ENCODE measurements at regions not wholly inside any gene's neighbourhood (a gene's known extent, or its start where the extent isn't known, plus 50 kb on each side); places are given as distances from the start of the nearest gene placed in this dataset. TPM values are rescaled to one million over a fixed set of nuclear protein-coding genes. Genes with fewer than 3 reads are reported as not detected.

- Histone ChIP-seq H3K27me3 (ENCODE audit: control insufficient read depth, insufficient read depth, low read length) (peaks cover 2% of the 10 kb centered on the region), H3K4me3 (ENCODE audit: low read depth, low read length) (no peak overlapping the region), H3K27ac (ENCODE audit: low read depth, low read length) (no peak overlapping the region), H3K4me1 (ENCODE audit: control insufficient read depth, insufficient read depth, low read length) (peaks cover 5% of the 10 kb centered on the region), H3K9me3 (ENCODE audit: control insufficient read depth, insufficient read depth, low read length) (no peaks in the 10 kb centered on the region), H3K36me3 (ENCODE audit: control insufficient read depth, insufficient read depth, low read length) (no peaks in the 10 kb centered on the region)
- DNase-seq (ENCODE audit: low read depth in 4 of 6, low spot score in 6 of 6), result no peak
Measured at GRCh38 chr13:106626473-106626872, 58.5 kb upstream of the ARGLU1 start.

- peaks cover 2% of the 10 kb centered on the region for H3K27me3 ChIP-seq (ENCODE audit: control insufficient read depth, insufficient read depth, low read length)
Measured at GRCh38 chr13:106625578-106625977, 57.6 kb upstream of the ARGLU1 start.

GRCh38 chr13:106623799-106624460 lies 56.0 kb upstream of the ARGLU1 start:
- WGBS (ENCODE audit: insufficient coverage), result 75% methylated on average over 3 of the region's 7 CpGs
- Histone ChIP-seq H3K36me3 (ENCODE audit: control insufficient read depth, insufficient read depth, low read length) (no peaks in the 10 kb centered on the region), H3K27ac (ENCODE audit: low read depth, low read length) (no peak overlapping the region), H3K4me3 (ENCODE audit: low read depth, low read length) (no peak overlapping the region), H3K4me1 (ENCODE audit: control insufficient read depth, insufficient read depth, low read length) (no peaks in the 10 kb centered on the region), H3K9me3 (ENCODE audit: control insufficient read depth, insufficient read depth, low read length) (no peaks in the 10 kb centered on the region), H3K27me3 (ENCODE audit: control insufficient read depth, insufficient read depth, low read length) (peaks cover 2% of the 10 kb centered on the region)
- no peak for DNase-seq (ENCODE audit: low read depth in 4 of 6, low spot score in 6 of 6)

More at GRCh38 chr13:106625578-106625977, 57.6 kb upstream of the ARGLU1 start:
- H3K27ac ChIP-seq (ENCODE audit: low read depth, low read length), result no peak overlapping the region
- H3K4me3 ChIP-seq (ENCODE audit: low read depth, low read length), result no peak overlapping the region
- no peak for DNase-seq (ENCODE audit: low read depth in 4 of 6, low spot score in 6 of 6)
- H3K9me3 ChIP-seq (ENCODE audit: control insufficient read depth, insufficient read depth, low read length), result no peaks in the 10 kb centered on the region
- 86% methylated on average over 3 of the region's 5 CpGs for WGBS (ENCODE audit: insufficient coverage)
- H3K4me1 ChIP-seq (ENCODE audit: control insufficient read depth, insufficient read depth, low read length), result peaks cover 2% of the 10 kb centered on the region
- no peaks in the 10 kb centered on the region for H3K36me3 ChIP-seq (ENCODE audit: control insufficient read depth, insufficient read depth, low read length)

GRCh38 chr13:106621833-106622232 lies 53.9 kb upstream of the ARGLU1 start:
- DNase-seq (ENCODE audit: low read depth in 4 of 6, low spot score in 6 of 6), result no peak

GRCh38 chr13:106619688-106620555 lies 52.0 kb upstream of the ARGLU1 start:
- Histone ChIP-seq H3K9me3 (ENCODE audit: control insufficient read depth, insufficient read depth, low read length) (no peaks in the 10 kb centered on the region), H3K27me3 (ENCODE audit: control insufficient read depth, insufficient read depth, low read length) (peaks cover 2% of the 10 kb centered on the region), H3K27ac (ENCODE audit: low read depth, low read length) (no peak overlapping the region), H3K4me1 (ENCODE audit: control insufficient read depth, insufficient read depth, low read length) (no peaks in the 10 kb centered on the region), H3K36me3 (ENCODE audit: control insufficient read depth, insufficient read depth, low read length) (no peaks in the 10 kb centered on the region), H3K4me3 (ENCODE audit: low read depth, low read length) (no peak overlapping the region)
- peak in 4 of 6 donors; percentile 21 to 84 (median 40) for DNase-seq (ENCODE audit: low read depth in 4 of 6, low spot score in 6 of 6)
- 45% methylated on average over 5 of the region's 10 CpGs for WGBS (ENCODE audit: insufficient coverage)

More at GRCh38 chr13:106621833-106622232, 53.9 kb upstream of the ARGLU1 start:
- Histone ChIP-seq H3K36me3 (ENCODE audit: control insufficient read depth, insufficient read depth, low read length) (no peaks in the 10 kb centered on the region), H3K27ac (ENCODE audit: low read depth, low read length) (no peak overlapping the region), H3K27me3 (ENCODE audit: control insufficient read depth, insufficient read depth, low read length) (peaks cover 2% of the 10 kb centered on the region), H3K4me3 (ENCODE audit: low read depth, low read length) (no peak overlapping the region), H3K9me3 (ENCODE audit: control insufficient read depth, insufficient read depth, low read length) (no peaks in the 10 kb centered on the region), H3K4me1 (ENCODE audit: control insufficient read depth, insufficient read depth, low read length) (no peaks in the 10 kb centered on the region)
- no CpG with 5 or more reads among the region's 1 CpG for WGBS (ENCODE audit: insufficient coverage)

Small RNAs in the stretch of these regions (small RNA-seq; reads per million reads assigned to genes)
- gene MIR1267 (ENCODE audit: low replicate concordance), result not detected
- 0.18 reads per million for gene SNORD31B (ENCODE audit: low replicate concordance)
